HepG2 (cell line): ENCODE measurements at regions not wholly inside any gene's neighbourhood (a gene's known extent, or its start where the extent isn't known, plus 50 kb on each side); places are given as distances from the start of the nearest gene placed in this dataset.
A peak's percentile ranks its signal among the peaks of the same experiment; 100 is the strongest.

Experiments
- ATAC-seq: fragments of 200-7000 bp; cut with Tn5 transposase; 3 replicates; pipeline ENCODE4 v1.9.1; 2020; ENCODE audit warnings: mild to moderate bottlenecking, moderate library complexity
- BruUV-seq: library from RNA; stranded (reverse); fragments of 400-500 nt; replicated peaks from 2 replicates; lab custom pipeline; 2021; lab: Mats Ljungman, UMichigan
- CTCF ChIA-PET: fragments of 300-600 bp; formaldehyde crosslinking; extraction: SDS; loops from one replicate; lab custom pipeline; 2021; ENCODE audit warnings: low total read pairs, inconsistent platforms, low intra/inter-chr PET ratio; lab: Yijun Ruan, JAX
- POLR2A ChIA-PET: fragments of 350-600 bp; sonication (Branson Sonifier 250); formaldehyde crosslinking; loops from one replicate; lab custom pipeline; 2020; ENCODE audit warnings: antibody characterized with exemption, inconsistent platforms; lab: Yijun Ruan, JAX
- DNase-seq: peaks from one replicate; pipeline ENCODE4 v3.0.0-alpha.2; 2015; ENCODE audit warnings: low spot score
- FAIRE-seq: peaks from 3 replicates; lab custom pipeline; 2011; peaks lifted over from hg19 to GRCh38; lab: Jason Lieb, UNC
- H2AFZ ChIP-seq: one replicate; pipeline ENCODE4 v1.6.1; 2011; ENCODE audit warnings: low read length, inconsistent platforms
- H3K27ac ChIP-seq: fragments of 300-600 bp; 3 replicates; pipeline ENCODE4 v1.8.0; 2011; ENCODE audit warnings: mixed run types, mild to moderate bottlenecking, mixed read lengths, low read length, inconsistent platforms; ENCODE audit not compliant: insufficient read depth; ENCODE audit errors: extremely low read length
- H3K27me3 ChIP-seq, 2 experiments: fragments of 200-600 bp in 1 of 2; 2 replicates in 1 of 2; 3 replicates in 1 of 2; pipeline versions ENCODE4 v1.6.0 to v1.8.0; 2011; ENCODE audit warnings: low read length in 2 of 2, mild to moderate bottlenecking in 2 of 2, moderate library complexity in 2 of 2, inconsistent platforms in 1 of 2; ENCODE audit not compliant: insufficient read depth in 2 of 2, control insufficient read depth in 1 of 2
- H3K36me3 ChIP-seq, 2 experiments: fragments of 200-600 bp in 1 of 2; replicated peaks in 1 of 2; 2 replicates in 1 of 2; 3 replicates in 1 of 2; pipeline versions ENCODE4 v1.5.1 to v1.8.0; 2011; ENCODE audit warnings: low read length in 2 of 2, inconsistent platforms in 1 of 2; ENCODE audit not compliant: insufficient read depth in 2 of 2, control insufficient read depth in 1 of 2
- H3K4me1 ChIP-seq: 2 replicates; pipeline ENCODE4 v1.5.1; 2012; ENCODE audit warnings: low read length, inconsistent platforms; ENCODE audit not compliant: insufficient read depth
- H3K4me2 ChIP-seq: 2 replicates; pipeline ENCODE4 v1.6.0; 2011; ENCODE audit warnings: low read depth, low read length, inconsistent platforms
- H3K4me3 ChIP-seq, 3 experiments: fragments of 200-600 bp in 1 of 3; sonication (generic), shearing (Covaris generic) in 1 of 3; replicated peaks in 1 of 3; 2 replicates each; pipeline ENCODE4 v1.5.1; 2011 to 2016; ENCODE audit warnings: low read length in 3 of 3, inconsistent platforms in 2 of 3, low read depth in 2 of 3, mild to moderate bottlenecking in 2 of 3, control low read depth in 1 of 3, mixed read lengths in 1 of 3; ENCODE audit not compliant: insufficient read depth in 1 of 3
- H3K79me2 ChIP-seq: one replicate; pipeline ENCODE4 v1.6.1; 2011; ENCODE audit warnings: low read length, inconsistent platforms; ENCODE audit not compliant: insufficient read depth
- H3K9ac ChIP-seq: 2 replicates; pipeline ENCODE4 v1.6.0; 2011; ENCODE audit warnings: mild to moderate bottlenecking, low read depth, low read length, inconsistent platforms; ENCODE audit not compliant: insufficient read depth
- H3K9me3 ChIP-seq: 2 replicates; pipeline ENCODE4 v1.5.1; 2012; ENCODE audit warnings: mild to moderate bottlenecking, low read length
- H4K20me1 ChIP-seq: 2 replicates; pipeline ENCODE4 v1.6.0; 2011; ENCODE audit warnings: inconsistent platforms, mild to moderate bottlenecking, low read length, moderate library complexity; ENCODE audit not compliant: insufficient read depth
- PBX2 ChIP-seq: IDR thresholded peaks from 2 replicates; pipeline ENCODE4 v1.6.1; 2016; ENCODE audit warnings: control low read depth
- ZNF296 ChIP-seq: sonication (generic); formaldehyde crosslinking; conservative IDR thresholded peaks from 2 replicates; pipeline ENCODE4 v1.5.0; 2020; ENCODE audit warnings: mild to moderate bottlenecking, missing genetic modification reagents
- ZNF414 ChIP-seq: sonication (generic); formaldehyde crosslinking; IDR thresholded peaks from 2 replicates; pipeline ENCODE4 v1.5.0; 2020; ENCODE audit warnings: missing genetic modification reagents
- ZNF83 ChIP-seq: sonication (generic); formaldehyde crosslinking; IDR thresholded peaks from 2 replicates; pipeline ENCODE4 v1.4.0; 2020; ENCODE audit warnings: missing genetic modification reagents, mild to moderate bottlenecking, borderline replicate concordance
- WGBS: methylation state at CpG from one replicate; pipeline ENCODE4 v1.1.6; 2017; ENCODE audit warnings: low lambda C conversion rate; 5-methylcytosine and 5-hydroxymethylcytosine counted together
- in situ Hi-C: cut with HindIII; loops from 2 replicates; pipeline ENCODE4 v1.10.0; 2017; ENCODE audit warnings: low pct_unique_long_range_greater_than_20kb; ENCODE audit not compliant: extremely low pct_ligation_motif_present
- intact Hi-C: fragments of 100-400 bp; cut with micrococcal nuclease; formaldehyde crosslinking; loops from one replicate; pipeline ENCODE4 v1.10.0; 2022; ENCODE audit not compliant: unreplicated experiment

- H4K20me1 ChIP-seq: no peaks in the 10 kb centered on the region
These were observed 525.5 kb upstream of the CHAC2 start for GRCh38 chr2:53242090-53242489.

More at GRCh38 chr2:53242090-53242489, 525.5 kb upstream of the CHAC2 start:
- 0% methylated on average over 3 of the region's 3 CpGs for WGBS
- H3K4me1 ChIP-seq: no peaks in the 10 kb centered on the region
- DNase-seq (no peak), ATAC-seq (peak; percentile 44; the same call in 1 of the 3 replicates)
- no peak overlapping the region for H3K4me2 ChIP-seq
- CTCF ChIA-PET: no interaction called here
- intact Hi-C loops: no loop called here
- H3K9me3 ChIP-seq: no peaks in the 10 kb centered on the region
- H3K36me3 ChIP-seq: no peaks in the 10 kb centered on the region
- H3K27ac ChIP-seq: no peak overlapping the region
- TF ChIP-seq ZNF414 (CRISPR knock-in tag) (no peak), PBX2 (CRISPR knock-in tag) (no peak), ZNF83 (no peak), ZNF296 (no peak)
- TF ChIP-seq, all 625 proteins: peak for 0
- FAIRE-seq: no peak
- in situ Hi-C loops: no loop called here
- H2AFZ ChIP-seq: no peak overlapping the region
- no TSS peak for BruUV-seq
- POLR2A ChIA-PET: no interaction called here
- H3K79me2 ChIP-seq: no peaks in the 10 kb centered on the region
- no peak overlapping the region for H3K9ac ChIP-seq
- no peaks in the 10 kb centered on the region for H3K27me3 ChIP-seq
- H3K4me3 ChIP-seq: no peak overlapping the region
